SKM-1 (cell line): ENCODE measurements at regions not wholly inside any gene's neighbourhood (a gene's known extent, or its start where the extent isn't known, plus 50 kb on each side); places are given as distances from the start of the nearest gene placed in this dataset.

Experiments used
- DNase-seq: peaks from one replicate; lab custom pipeline; 2025; ENCODE audit not compliant: unreplicated experiment; lab: John Stamatoyannopoulos, UW

- no peak for DNase-seq
Measured at GRCh38 chr1:239268007-239268406, 118.4 kb upstream of the CHRM3 start.

GRCh38 chr1:239263801-239264200 is 122.6 kb upstream of the CHRM3 start:
- DNase-seq: no peak

- DNase-seq: no peak
Measured at GRCh38 chr1:239262538-239262937, 123.8 kb upstream of the CHRM3 start.

- DNase-seq: no peak
Measured at GRCh38 chr1:239261521-239261920, 124.8 kb upstream of the CHRM3 start.

- no peak for DNase-seq
Measured at GRCh38 chr1:239260842-239261241, 125.5 kb upstream of the CHRM3 start.

GRCh38 chr1:239255628-239256160 is 130.7 kb upstream of the CHRM3 start:
- DNase-seq: no peak

GRCh38 chr1:239254999-239255398 is 131.4 kb upstream of the CHRM3 start:
- no peak for DNase-seq

GRCh38 chr1:239253032-239253431 is 133.3 kb upstream of the CHRM3 start:
- no peak for DNase-seq

- DNase-seq: no peak
Measured at GRCh38 chr1:239250353-239251035, 135.9 kb upstream of the CHRM3 start.

GRCh38 chr1:239247285-239247684 is 139.1 kb upstream of the CHRM3 start:
- no peak for DNase-seq

- DNase-seq: no peak
Measured at GRCh38 chr1:239244084-239244483, 142.3 kb upstream of the CHRM3 start.

GRCh38 chr1:239243006-239243405 is 143.4 kb upstream of the CHRM3 start:
- DNase-seq: no peak

GRCh38 chr1:239242404-239242803 is 144.0 kb upstream of the CHRM3 start:
- DNase-seq: no peak

GRCh38 chr1:239240736-239241135 is 145.6 kb upstream of the CHRM3 start:
- DNase-seq: no peak

GRCh38 chr1:239239529-239239928 is 146.8 kb upstream of the CHRM3 start:
- no peak for DNase-seq

GRCh38 chr1:239237912-239238311 is 148.5 kb upstream of the CHRM3 start:
- DNase-seq: no peak

GRCh38 chr1:239233626-239234025 is 152.7 kb upstream of the CHRM3 start:
- DNase-seq: peak; percentile 32

GRCh38 chr1:239232921-239233320 is 153.4 kb upstream of the CHRM3 start:
- no peak for DNase-seq

- no peak for DNase-seq
Measured at GRCh38 chr1:239228451-239228850, 157.9 kb upstream of the CHRM3 start.

- DNase-seq: no peak
Measured at GRCh38 chr1:239225396-239225795, 161.0 kb upstream of the CHRM3 start.

GRCh38 chr1:239224100-239224499 is 162.3 kb upstream of the CHRM3 start:
- no peak for DNase-seq

- no peak for DNase-seq
Measured at GRCh38 chr1:239222999-239223398, 163.4 kb upstream of the CHRM3 start.

GRCh38 chr1:239221656-239222055 is 164.7 kb upstream of the CHRM3 start:
- no peak for DNase-seq
